Suppressor macrophage treated with lipopolysaccharide for 1 hour (primary cell): ENCODE measurements at regions not wholly inside any gene's neighbourhood (a gene's known extent, or its start where the extent isn't known, plus 50 kb on each side); places are given as distances from the start of the nearest gene placed in this dataset.
A peak's percentile ranks its signal among the peaks of the same experiment; 100 is the strongest.
"Not testable (repeated sequence)": the region's sequence is repeated elsewhere in the genome, so short reads cannot be mapped to it uniquely, and the experiment has no call there.

Experiments
- DNase-seq, 3 donors: peaks; one replicate each; pipeline ENCODE4 v3.0.0-alpha.2; 2020 to 2022

DNA sequence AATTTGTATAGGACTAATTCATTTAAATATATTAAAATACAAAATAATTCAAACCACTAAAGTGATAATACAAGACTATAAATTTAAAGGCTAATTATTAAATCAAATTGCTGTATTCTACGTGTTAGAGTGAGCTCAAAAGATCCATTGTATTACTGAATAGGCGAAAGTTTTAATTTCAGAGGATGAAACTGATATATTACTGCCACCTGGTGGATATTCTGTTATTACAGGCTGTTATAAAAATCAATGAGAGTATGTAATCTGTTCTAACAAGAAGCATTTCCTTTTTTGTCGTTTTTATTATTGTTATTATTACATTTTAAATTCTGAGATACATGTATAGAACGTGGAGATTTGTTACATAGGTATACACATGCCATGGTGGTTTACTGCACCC is 1239.6 kb upstream of the USP9Y start:
- DNase-seq = peak in 1 of 3 donors; percentile 3

DNA sequence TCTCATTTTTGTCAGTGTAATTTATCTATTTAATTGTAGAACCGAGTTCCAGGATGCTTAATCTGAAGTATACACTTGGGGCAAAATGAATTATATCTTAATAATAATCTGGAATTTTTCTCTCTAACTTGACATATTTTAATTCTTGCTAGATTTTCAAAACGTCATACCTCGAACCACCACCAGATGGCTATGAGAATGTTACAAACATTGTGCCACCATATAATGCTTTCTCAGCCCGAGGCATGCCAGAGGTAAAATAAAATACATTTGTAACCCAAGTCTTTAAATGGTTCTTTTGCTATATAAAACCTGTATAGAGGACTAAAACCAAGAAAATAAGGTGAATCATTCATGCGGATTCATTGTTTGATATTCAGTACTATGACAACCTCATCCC is 1234.3 kb upstream of the USP9Y start:
- not testable (repeated sequence) for DNase-seq
